HCT116 (cell line): ENCODE measurements at regions not wholly inside any gene's neighbourhood (a gene's known extent, or its start where the extent isn't known, plus 50 kb on each side); places are given as distances from the start of the nearest gene placed in this dataset.
"Not testable (repeated sequence)": the region's sequence is repeated elsewhere in the genome, so short reads cannot be mapped to it uniquely, and the experiment has no call there.

Experiments used
- ATAC-seq: fragments of 200-7000 bp; cut with Tn5 transposase; 2 replicates; pipeline ENCODE4 v1.9.1; 2020; ENCODE audit warnings: mild to moderate bottlenecking, moderate library complexity
- BruUV-seq: library from RNA; stranded (reverse); fragments of 400-500 nt; replicated peaks from 2 replicates; lab custom pipeline; 2021; lab: Mats Ljungman, UMichigan
- CTCF ChIA-PET: fragments of 300-600 bp; sonication (Branson Sonifier 250); formaldehyde crosslinking; loops from one replicate; lab custom pipeline; 2021; ENCODE audit warnings: antibody characterized with exemption; lab: Charles Lee
- POLR2A ChIA-PET: fragments of 300-600, 350-600 bp; sonication (Branson Sonifier 250); formaldehyde crosslinking; loops from one replicate; lab custom pipeline; 2021; ENCODE audit warnings: antibody characterized with exemption; lab: Charles Lee
- RAD21 ChIA-PET, 2 experiments: fragments of 300-600 bp; sonication (Branson Sonifier 250); formaldehyde crosslinking; loops; one replicate each; lab custom pipeline; 2023; ENCODE audit warnings: low total read pairs in 2 of 2; ENCODE audit not compliant: uncharacterized antibody in 2 of 2, unreplicated experiment in 2 of 2, low non-redundant PET in 1 of 2; lab: Charles Lee
- DNase-seq: peaks from one replicate; pipeline ENCODE4 v3.0.0-alpha.2; 2010; ENCODE audit warnings: low read depth, low spot score
- H2AFZ ChIP-seq: fragments of 200-600 bp; shearing (Covaris generic), sonication (generic); 2 replicates; pipeline ENCODE4 v1.6.1; 2017; ENCODE audit warnings: low read depth, mixed run types, mixed read lengths, antibody characterized with exemption, low read length; ENCODE audit not compliant: poor library complexity, severe bottlenecking
- H3K27ac ChIP-seq: 2 replicates; pipeline ENCODE4 v1.5.1; 2012; ENCODE audit warnings: low read depth, low read length
- H3K27me3 ChIP-seq: fragments of 200-600 bp; sonication (generic); 2 replicates; pipeline ENCODE4 v1.6.1; 2016; ENCODE audit warnings: mixed run types, low read length, mixed read lengths; ENCODE audit not compliant: insufficient read depth
- H3K36me3 ChIP-seq, 2 experiments: fragments of 200-500 bp in 1 of 2; fragments of 200-600 bp in 1 of 2; sonication (Bioruptor generic) in 1 of 2; sonication (generic) in 1 of 2; 2 replicates each; pipeline versions ENCODE4 v1.5.1 to v1.6.1; 2014 to 2016; ENCODE audit warnings: low read length in 2 of 2, inconsistent platforms in 1 of 2, mixed read lengths in 1 of 2, mixed run types in 1 of 2; ENCODE audit not compliant: insufficient read depth in 2 of 2, control insufficient read depth in 1 of 2
- H3K4me1 ChIP-seq, 2 experiments: fragments of 200-600 bp in 1 of 2; sonication (generic) in 1 of 2; 2 replicates each; pipeline versions ENCODE4 v1.5.1 to v1.6.1; 2012 to 2017; ENCODE audit warnings: low read length in 2 of 2, inconsistent platforms in 1 of 2, mild to moderate bottlenecking in 1 of 2, mixed read lengths in 1 of 2, mixed run types in 1 of 2, moderate library complexity in 1 of 2; ENCODE audit not compliant: insufficient read depth in 2 of 2, control insufficient read depth in 1 of 2
- H3K4me2 ChIP-seq: fragments of 200-600 bp; sonication (generic); 2 replicates; pipeline ENCODE4 v1.6.1; 2017; ENCODE audit warnings: mixed run types, low read length, mixed read lengths
- H3K4me3 ChIP-seq, 2 experiments: fragments of 200-600 bp in 1 of 2; sonication (generic) in 1 of 2; replicated peaks in 1 of 2; 2 replicates each; pipeline ENCODE4 v1.5.1; 2011 to 2016; ENCODE audit warnings: low read length in 2 of 2, control low read depth in 1 of 2, low read depth in 1 of 2, mild to moderate bottlenecking in 1 of 2, mixed read lengths in 1 of 2, mixed run types in 1 of 2
- H3K79me2 ChIP-seq: fragments of 200-600 bp; sonication (generic); 2 replicates; pipeline ENCODE4 v1.6.1; 2017; ENCODE audit warnings: mild to moderate bottlenecking, mixed run types, low read length, moderate library complexity, mixed read lengths; ENCODE audit not compliant: insufficient read depth
- H3K9ac ChIP-seq: fragments of 200-600 bp; sonication (generic); 2 replicates; pipeline ENCODE4 v1.6.1; 2016; ENCODE audit warnings: low read length, mixed read lengths
- H3K9me2 ChIP-seq: fragments of 200-600 bp; sonication (generic), shearing (Covaris generic); 2 replicates; pipeline ENCODE4 v1.6.1; 2017; ENCODE audit warnings: mixed run types, mild to moderate bottlenecking, moderate library complexity; ENCODE audit not compliant: insufficient read depth
- H3K9me3 ChIP-seq, 2 experiments: fragments of 200-500 bp in 1 of 2; fragments of 200-600 bp in 1 of 2; sonication (Bioruptor generic) in 1 of 2; sonication (generic) in 1 of 2; 2 replicates each; pipeline ENCODE4 v1.6.1; 2014 to 2017; ENCODE audit warnings: low read length in 2 of 2, mixed read lengths in 2 of 2, inconsistent platforms in 1 of 2, low read depth in 1 of 2, mild to moderate bottlenecking in 1 of 2, mixed run types in 1 of 2, moderate library complexity in 1 of 2; ENCODE audit not compliant: control insufficient read depth in 1 of 2, insufficient read depth in 1 of 2
- H4K20me1 ChIP-seq: fragments of 200-600 bp; sonication (generic), shearing (Covaris generic); 2 replicates; pipeline ENCODE4 v1.6.1; 2017; ENCODE audit warnings: mixed run types, mild to moderate bottlenecking, moderate library complexity; ENCODE audit not compliant: insufficient read depth
- intact Hi-C: fragments of 100-400 bp; cut with micrococcal nuclease; formaldehyde crosslinking; loops from 2 replicates; pipeline ENCODE4 v1.10.0; 2022

GRCh38 chr15:31673263-31673662 lies 346.6 kb downstream of the KLF13 start:
- H3K4me2 ChIP-seq, ATAC-seq, H3K9me3 ChIP-seq, H3K4me1 ChIP-seq, intact Hi-C loops, H3K36me3 ChIP-seq, CTCF ChIA-PET, H3K79me2 ChIP-seq, H2AFZ ChIP-seq, H4K20me1 ChIP-seq, RAD21 ChIA-PET, H3K9ac ChIP-seq, H3K9me2 ChIP-seq, H3K27ac ChIP-seq, H3K27me3 ChIP-seq, POLR2A ChIA-PET, DNase-seq, BruUV-seq, H3K4me3 ChIP-seq: not testable (repeated sequence)

GRCh38 chr15:31681529-31682259 lies 348.6 kb upstream of the CHRNA7 start:
- H3K9ac ChIP-seq, H3K27ac ChIP-seq, intact Hi-C loops, H3K4me2 ChIP-seq, H3K4me3 ChIP-seq, ATAC-seq, H3K27me3 ChIP-seq, RAD21 ChIA-PET, H3K4me1 ChIP-seq, CTCF ChIA-PET, H3K9me2 ChIP-seq, H3K36me3 ChIP-seq, H3K79me2 ChIP-seq, BruUV-seq, H2AFZ ChIP-seq, POLR2A ChIA-PET, H4K20me1 ChIP-seq, H3K9me3 ChIP-seq, DNase-seq: not testable (repeated sequence)

- H3K27me3 ChIP-seq, H3K4me1 ChIP-seq, H2AFZ ChIP-seq, ATAC-seq, DNase-seq, BruUV-seq, H4K20me1 ChIP-seq, intact Hi-C loops, H3K36me3 ChIP-seq, CTCF ChIA-PET, H3K79me2 ChIP-seq, POLR2A ChIA-PET, H3K9me3 ChIP-seq, RAD21 ChIA-PET, H3K4me2 ChIP-seq, H3K27ac ChIP-seq, H3K9me2 ChIP-seq, H3K9ac ChIP-seq, H3K4me3 ChIP-seq: not testable (repeated sequence)
Measured at GRCh38 chr15:31687088-31687487, 343.2 kb upstream of the CHRNA7 start.

GRCh38 chr15:31696509-31696908 lies 333.8 kb upstream of the CHRNA7 start:
- RAD21 ChIA-PET, H3K27ac ChIP-seq, H3K79me2 ChIP-seq, DNase-seq, H3K9ac ChIP-seq, H3K36me3 ChIP-seq, BruUV-seq, intact Hi-C loops, H3K4me1 ChIP-seq, H3K9me2 ChIP-seq, CTCF ChIA-PET, H4K20me1 ChIP-seq, H3K9me3 ChIP-seq, POLR2A ChIA-PET, H3K4me2 ChIP-seq, ATAC-seq, H2AFZ ChIP-seq, H3K4me3 ChIP-seq, H3K27me3 ChIP-seq: not testable (repeated sequence)
